IMR-90 (cell line): ENCODE measurements at regions not wholly inside any gene's neighbourhood (a gene's known extent, or its start where the extent isn't known, plus 50 kb on each side); places are given as distances from the start of the nearest gene placed in this dataset.

Source experiments
- ATAC-seq: fragments of 200-7000 bp; cut with Tn5 transposase; 2 replicates; pipeline ENCODE4 v1.9.1; 2020; ENCODE audit warnings: low read depth, mild to moderate bottlenecking, moderate library complexity
- BruUV-seq: library from RNA; stranded (reverse); fragments of 400-500 nt; replicated peaks from 2 replicates; lab custom pipeline; 2021; lab: Mats Ljungman, UMichigan
- CTCF ChIA-PET: fragments of 300-600 bp; formaldehyde crosslinking; extraction: SDS; loops from one replicate; lab custom pipeline; 2021; ENCODE audit warnings: antibody characterized with exemption; lab: Yijun Ruan, JAX
- POLR2A ChIA-PET: fragments of 300-600 bp; sonication (Branson Sonifier 250); formaldehyde crosslinking; loops from one replicate; lab custom pipeline; 2022; ENCODE audit warnings: antibody characterized with exemption; ENCODE audit not compliant: unreplicated experiment; lab: Charles Lee
- DNase-seq: peaks from one replicate; pipeline ENCODE4 v3.0.0; 2013
- H2AFZ ChIP-seq: replicated peaks from 2 replicates; pipeline ENCODE3; 2013; ENCODE audit warnings: low read length, mild to moderate bottlenecking; ENCODE audit not compliant: poor library complexity
- H2AK5ac ChIP-seq: 2 replicates; pipeline ENCODE4 v1.6.1; 2013; ENCODE audit warnings: low read depth, low read length, inconsistent platforms
- H2AK9ac ChIP-seq: replicated peaks from 2 replicates; pipeline ENCODE3; 2013; ENCODE audit warnings: mild to moderate bottlenecking, low read depth, low read length, moderate library complexity; ENCODE audit not compliant: poor library complexity
- H2BK120ac ChIP-seq: 2 replicates; pipeline ENCODE4 v1.6.1; 2013; ENCODE audit warnings: low read depth, low read length, inconsistent platforms
- H2BK15ac ChIP-seq: 3 replicates; pipeline ENCODE4 v1.6.1; 2013; ENCODE audit warnings: low read depth, low read length, inconsistent platforms
- H2BK20ac ChIP-seq: 2 replicates; pipeline ENCODE4 v1.6.1; 2013; ENCODE audit warnings: low read depth, mild to moderate bottlenecking, inconsistent platforms, low read length, moderate library complexity
- H2BK5ac ChIP-seq: 2 replicates; pipeline ENCODE4 v1.6.1; 2013; ENCODE audit warnings: mild to moderate bottlenecking, low read depth, low read length, inconsistent platforms; ENCODE audit not compliant: poor library complexity, severe bottlenecking
- H3K14ac ChIP-seq: replicated peaks from 2 replicates; pipeline ENCODE4 v1.6.1; 2013; ENCODE audit warnings: low read depth, low read length, inconsistent platforms
- H3K18ac ChIP-seq: 2 replicates; pipeline ENCODE4 v1.6.1; 2013; ENCODE audit warnings: low read depth, low read length, control low read depth
- H3K23ac ChIP-seq: 2 replicates; pipeline ENCODE4 v1.6.1; 2013; ENCODE audit warnings: low read depth, low read length, inconsistent platforms
- H3K27ac ChIP-seq: 2 replicates; pipeline ENCODE4 v1.5.1; 2013; ENCODE audit warnings: mild to moderate bottlenecking, control low read depth, low read length; ENCODE audit not compliant: insufficient read depth
- H3K27me3 ChIP-seq: 2 replicates; pipeline ENCODE4 v1.6.1; 2013; ENCODE audit warnings: low read length; ENCODE audit not compliant: control insufficient read depth, insufficient read depth
- H3K36me3 ChIP-seq: 2 replicates; pipeline ENCODE4 v1.6.1; 2013; ENCODE audit warnings: low read length, mixed read lengths; ENCODE audit not compliant: control insufficient read depth, insufficient read depth
- H3K4ac ChIP-seq: 2 replicates; pipeline ENCODE4 v1.6.1; 2013; ENCODE audit warnings: low read depth, low read length, inconsistent platforms
- H3K4me1 ChIP-seq: 2 replicates; pipeline ENCODE4 v1.6.1; 2013; ENCODE audit warnings: low read length, mixed read lengths; ENCODE audit not compliant: control insufficient read depth, insufficient read depth
- H3K4me2 ChIP-seq: 2 replicates; pipeline ENCODE4 v1.6.1; 2013; ENCODE audit warnings: low read depth, mild to moderate bottlenecking, control low read depth, low read length, moderate library complexity
- H3K4me3 ChIP-seq: 2 replicates; pipeline ENCODE4 v1.5.1; 2013; ENCODE audit warnings: low read depth, mild to moderate bottlenecking, control low read depth, low read length, moderate library complexity; ENCODE audit not compliant: insufficient read depth
- H3K56ac ChIP-seq: 2 replicates; pipeline ENCODE4 v1.6.1; 2013; ENCODE audit warnings: low read length, inconsistent platforms; ENCODE audit not compliant: insufficient read depth; ENCODE audit errors: extremely low read depth
- H3K79me1 ChIP-seq, 2 experiments: 2 replicates each; pipeline ENCODE4 v1.6.1; 2013; ENCODE audit warnings: low read length in 2 of 2, inconsistent platforms in 1 of 2, low read depth in 1 of 2
- H3K9ac ChIP-seq: 2 replicates; pipeline ENCODE4 v1.6.1; 2013; ENCODE audit warnings: low read depth, low read length, control low read depth
- H3K9me1 ChIP-seq: 2 replicates; pipeline ENCODE4 v1.6.1; 2013; ENCODE audit warnings: low read length, inconsistent platforms; ENCODE audit not compliant: insufficient read depth
- H3K9me3 ChIP-seq: 2 replicates; pipeline ENCODE4 v1.6.1; 2013; ENCODE audit warnings: low read length; ENCODE audit not compliant: control insufficient read depth, insufficient read depth
- H4K20me1 ChIP-seq: 2 replicates; pipeline ENCODE4 v1.6.1; 2013; ENCODE audit warnings: low read length, inconsistent platforms; ENCODE audit not compliant: insufficient read depth
- H4K5ac ChIP-seq: 2 replicates; pipeline ENCODE4 v1.6.1; 2013; ENCODE audit warnings: mild to moderate bottlenecking, low read depth, low read length, control low read depth
- H4K8ac ChIP-seq, 2 experiments: 2 replicates each; pipeline ENCODE4 v1.6.1; 2013; ENCODE audit warnings: low read depth in 2 of 2, low read length in 2 of 2, control low read depth in 1 of 2, inconsistent platforms in 1 of 2
- H4K91ac ChIP-seq: 2 replicates; pipeline ENCODE4 v1.6.1; 2013; ENCODE audit warnings: low read depth, low read length, inconsistent platforms; ENCODE audit not compliant: insufficient read depth
- BHLHE40 ChIP-seq: fragments of 150-350 bp; IDR thresholded peaks from 2 replicates; pipeline ENCODE4 v1.6.1; 2016; ENCODE audit warnings: mild to moderate bottlenecking, low read depth, low read length
- CEBPB ChIP-seq: IDR thresholded peaks from 2 replicates; pipeline ENCODE4 v1.6.1; 2012; ENCODE audit warnings: low read depth, low read length, improper control_type of control experiment
- CHD1 ChIP-seq: IDR thresholded peaks from 2 replicates; pipeline ENCODE4 v1.6.1; 2012; ENCODE audit warnings: low read depth, low read length, improper control_type of control experiment
- ELK1 ChIP-seq: fragments of 150-350 bp; IDR thresholded peaks from 2 replicates; pipeline ENCODE4 v1.6.1; 2016; ENCODE audit warnings: low read depth, mild to moderate bottlenecking, low read length, moderate library complexity, borderline replicate concordance
- MAFK ChIP-seq: IDR thresholded peaks from 2 replicates; pipeline ENCODE4 v1.6.1; 2012; ENCODE audit warnings: low read depth, low read length, improper control_type of control experiment
- MXI1 ChIP-seq: IDR thresholded peaks from 2 replicates; pipeline ENCODE4 v1.6.1; 2012; ENCODE audit warnings: low read depth, mild to moderate bottlenecking, low read length, moderate library complexity, borderline replicate concordance
- RAD21 ChIP-seq: IDR thresholded peaks from 2 replicates; pipeline ENCODE4 v1.6.1; 2012; ENCODE audit warnings: low read length, improper control_type of control experiment
- RCOR1 ChIP-seq: IDR thresholded peaks from 2 replicates; pipeline ENCODE4 v1.6.1; 2012; ENCODE audit warnings: mild to moderate bottlenecking, low read length, improper control_type of control experiment; ENCODE audit not compliant: insufficient replicate concordance
- WGBS, 2 experiments: methylation state at CpG; one replicate each; pipeline versions ENCODE4 v1.1.5 to v1.1.7; 2013; ENCODE audit warnings: missing lambda C conversion rate in 2 of 2; ENCODE audit not compliant: insufficient read length in 1 of 2; ENCODE audit errors: extremely low coverage in 2 of 2; 5-methylcytosine and 5-hydroxymethylcytosine counted together
- dilution Hi-C: fragments of 300-500 bp; cut with HindIII; formaldehyde crosslinking; loops from one replicate; pipeline ENCODE4 v1.14.3; 2018; ENCODE audit warnings: low sequenced_read_pairs; ENCODE audit not compliant: unreplicated experiment
- in situ Hi-C: fragments of 300-500 bp; cut with MboI; formaldehyde crosslinking; loops from 3 replicates; pipeline ENCODE4 v1.14.3; 2019; ENCODE audit warnings: low sequenced_read_pairs, inconsistent platforms, mixed read lengths
- intact Hi-C: fragments of 100-400 bp; cut with micrococcal nuclease; formaldehyde crosslinking; loops from 2 replicates; pipeline ENCODE4 v1.10.0; 2022

- in situ Hi-C loops = no loop called here
- no peak overlapping the region for H2AK9ac ChIP-seq
- no peaks in the 10 kb centered on the region for H4K20me1 ChIP-seq
- dilution Hi-C loops = no loop called here
- H4K5ac ChIP-seq = no peak overlapping the region
- H2BK5ac ChIP-seq = no peak overlapping the region
- H3K4me2 ChIP-seq = no peak overlapping the region
- H2BK20ac ChIP-seq = no peak overlapping the region
- no peak overlapping the region for H2AFZ ChIP-seq
- WGBS, 2 experiments = no CpG with 5 or more reads among the region's 3 CpGs
- no peak for TF ChIP-seq BHLHE40
- TF ChIP-seq RAD21 = no peak
- no peak for TF ChIP-seq CEBPB
- TF ChIP-seq MAFK = no peak
- TF ChIP-seq MXI1 = no peak
- TF ChIP-seq RCOR1 = no peak
- TF ChIP-seq CHD1 = no peak
- TF ChIP-seq ELK1 = no peak
- H3K56ac ChIP-seq = no peak overlapping the region
- POLR2A ChIA-PET = no interaction called here
- H3K23ac ChIP-seq = no peak overlapping the region
- H3K14ac ChIP-seq = no peak overlapping the region
- no peak overlapping the region for H3K4ac ChIP-seq
- H3K4me3 ChIP-seq = no peak overlapping the region
- H3K27ac ChIP-seq = no peak overlapping the region
- H4K91ac ChIP-seq = no peak overlapping the region
- H3K9ac ChIP-seq = no peak overlapping the region
- H2AK5ac ChIP-seq = no peak overlapping the region
- no peak overlapping the region for H3K18ac ChIP-seq
- DNase-seq (no peak), ATAC-seq (no peak)
- intact Hi-C loops = no loop called here
- no peaks in the 10 kb centered on the region for H3K9me1 ChIP-seq
- peaks cover 5% of the 10 kb centered on the region for H3K9me3 ChIP-seq
- BruUV-seq = no TSS peak
- no peak overlapping the region for H2BK120ac ChIP-seq
- no peaks in the 10 kb centered on the region for H3K27me3 ChIP-seq
- H3K36me3 ChIP-seq = no peaks in the 10 kb centered on the region
- H2BK15ac ChIP-seq = no peak overlapping the region
- no peak overlapping the region for H4K8ac ChIP-seq
- no peaks in the 10 kb centered on the region for H3K4me1 ChIP-seq
- CTCF ChIA-PET = no interaction called here
- no peaks in the 10 kb centered on the region for H3K79me1 ChIP-seq
These were observed 675.1 kb upstream of the SYT4 start for GRCh38 chr18:43952398-43952797.
